ENCODE measurements at regions not wholly inside any gene's neighbourhood (a gene's known extent, or its start where the extent isn't known, plus 50 kb on each side); places are given as distances from the start of the nearest gene placed in this dataset.

GRCh38 chr6:122078481-122078880 lies 321.0 kb upstream of the HSF2 start:
- no peak for TF ChIP-seq YY1 (IDR thresholded peaks at IDR 0.05)
- TF ChIP-seq CTCF (IDR thresholded peaks at IDR 0.05; ENCODE audit: low read depth, low read length, missing input control): no peak
- TF ChIP-seq TAF1 (conservative IDR thresholded peaks at IDR 0.05): no peak
- TF ChIP-seq EGR1 (IDR thresholded peaks at IDR 0.05; ENCODE audit: low read depth in 2 of 2): no peak
- no peak for TF ChIP-seq JUND (IDR thresholded peaks at IDR 0.05)
- TF ChIP-seq FOXA1 (IDR thresholded peaks at IDR 0.05): no peak
- TF ChIP-seq RAD21 (IDR thresholded peaks at IDR 0.05): no peak

All from liver (tissue), 3 donors.